Heart left ventricle (tissue), 16 donors: ENCODE measurements at regions not wholly inside any gene's neighbourhood (a gene's known extent, or its start where the extent isn't known, plus 50 kb on each side); places are given as distances from the start of the nearest gene placed in this dataset.

ENCODE experiments used
- ATAC-seq, 4 donors: fragments of 200-7000 bp; cut with Tn5 transposase; one replicate each; pipeline ENCODE4 v1.9.1; 2020 to 2022; ENCODE audit warnings: moderate library complexity in 4 of 4, mild to moderate bottlenecking in 3 of 4, moderate number of reproducible peaks in 1 of 4
- DNase-seq, 5 donors: peaks; one replicate each; pipeline ENCODE4 v3.0.0-alpha.2; 2020
- H3K27ac ChIP-seq, 12 donors: fragments of 200-600 bp; sonication (generic) in 4 of 12; one replicate each; pipeline versions ENCODE4 v1.5.0 to v1.8.0; 2016 to 2022; ENCODE audit warnings: mild to moderate bottlenecking in 2 of 12
- H3K27me3 ChIP-seq, 9 donors: fragments of 200-600 bp; sonication (generic) in 2 of 9; one replicate each; pipeline versions ENCODE4 v1.5.1 to v1.8.0; 2016 to 2022; ENCODE audit warnings: mild to moderate bottlenecking in 3 of 9
- H3K36me3 ChIP-seq, 9 donors: fragments of 200-600 bp; sonication (generic) in 2 of 9; one replicate each; pipeline versions ENCODE4 v1.5.0 to v1.8.0; 2018 to 2022; ENCODE audit warnings: mild to moderate bottlenecking in 2 of 9
- H3K4me1 ChIP-seq, 12 donors: fragments of 200-600 bp; sonication (generic) in 4 of 12; one replicate each; pipeline versions ENCODE4 v1.5.0 to v1.8.0; 2016 to 2022; ENCODE audit warnings: mild to moderate bottlenecking in 3 of 12
- H3K4me3 ChIP-seq, 12 donors: fragments of 200-600 bp; sonication (generic) in 4 of 12; one replicate each; pipeline versions ENCODE4 v1.5.0 to v1.8.0; 2017 to 2022; ENCODE audit warnings: mild to moderate bottlenecking in 9 of 12, moderate library complexity in 4 of 12
- H3K9me3 ChIP-seq, 12 donors: fragments of 200-600 bp; sonication (generic) in 4 of 12; one replicate each; pipeline versions ENCODE4 v1.5.0 to v1.8.0; 2016 to 2022; ENCODE audit warnings: mild to moderate bottlenecking in 1 of 12
- CTCF ChIP-seq, 12 donors: fragments of 200-600 bp; sonication (generic) in 4 of 12; IDR thresholded peaks; one replicate each; pipeline versions ENCODE4 v1.5.0 to v1.8.0; 2018 to 2022; ENCODE audit warnings: antibody characterized with exemption in 12 of 12, mild to moderate bottlenecking in 5 of 12
- POLR2A ChIP-seq, 2 donors: fragments of 450-650 bp; IDR thresholded peaks; one replicate each; pipeline ENCODE4 v1.6.1; 2017; ENCODE audit warnings: antibody characterized with exemption in 2 of 2, mild to moderate bottlenecking in 2 of 2, moderate library complexity in 2 of 2
- WGBS, 4 donors: extraction: QIAGEN DNeasy Blood & Tissue Kit in 2 of 4; methylation state at CpG; one replicate each; pipeline versions ENCODE4 v1.1.5 to v1.1.7; 2013 to 2018; 5-methylcytosine and 5-hydroxymethylcytosine counted together
- intact Hi-C, 10 donors: fragments of 100-400 bp; cut with DNase I; formaldehyde crosslinking; loops; one replicate each; pipeline versions ENCODE4 v1.11.1 to v1.14.2; 2022
- donor health status: ischemic (EF 13 %, LVEDD 7.1; RV severe dilation, severe dysfunction).
- donor health status: healthy with polysubstance abuse.
- donor health status: DM: no; HTN: yes; CAD: no.
- donor health status: DM: no; HTN: no; CAD: no.
- donor health status: ischemic (EF 25% LVEDD 6.9; RV normal size, moderate dysfunction).
- donor health status: ischemic (EF 25% LVEDD 5.7; RV mildly dilated, moderate dysfunction).
- donor health status: healthy.
- donor health status: DM: yes; HTN: yes; CAD: no.
- donor health status: ischemic (EF 35%, LVEDD 5.7; RV mildly dilated, moderate dysfunction).
- donor health status: nonischemic (EF 11% LVEDD 7.7; RV severe dilation, severe dysfunction).
- donor health status: DM: yes; HTN: yes; CAD: no.
- donor health status: PGD.
- donor health status: ischemic (EF 29% LVEDD 5.4; RV normal size, mild dysfunction).
- donor health status: nonischemic (EF 23%, LVEDD 6.1; RV moderate dilation, normal function).

- no peaks in the 10 kb centered on the region for H3K4me1 ChIP-seq
- H3K9me3 ChIP-seq, result no peaks in the 10 kb centered on the region
- intact Hi-C loops, result no loop called here
- TF ChIP-seq CTCF (IDR thresholded peaks at IDR 0.05), result no peak
- TF ChIP-seq POLR2A (IDR thresholded peaks at IDR 0.05), result no peak
- no peaks in the 10 kb centered on the region for H3K27me3 ChIP-seq
- DNase-seq, result no peak
- WGBS, 4 donors, result 87 to 96% (median 91%) methylated on average over 2 of the region's 2 CpGs
- no peaks in the 10 kb centered on the region for H3K36me3 ChIP-seq
- H3K4me3 ChIP-seq, result no peak overlapping the region
- no peak overlapping the region for H3K27ac ChIP-seq
- no peak for ATAC-seq
Observed at GRCh38 chr2:107776362-107776761, 50.3 kb upstream of the RGPD4 start.
